Pulmonary artery endothelial cell (primary cell): ENCODE measurements at regions not wholly inside any gene's neighbourhood (a gene's known extent, or its start where the extent isn't known, plus 50 kb on each side); places are given as distances from the start of the nearest gene placed in this dataset.
"Not testable (repeated sequence)": the region's sequence is repeated elsewhere in the genome, so short reads cannot be mapped to it uniquely, and the experiment has no call there.

Experiments
- DNase-seq: peaks from one replicate; pipeline ENCODE4 v3.0.0-alpha.2; 2011; ENCODE audit warnings: low read depth, low spot score

DNA sequence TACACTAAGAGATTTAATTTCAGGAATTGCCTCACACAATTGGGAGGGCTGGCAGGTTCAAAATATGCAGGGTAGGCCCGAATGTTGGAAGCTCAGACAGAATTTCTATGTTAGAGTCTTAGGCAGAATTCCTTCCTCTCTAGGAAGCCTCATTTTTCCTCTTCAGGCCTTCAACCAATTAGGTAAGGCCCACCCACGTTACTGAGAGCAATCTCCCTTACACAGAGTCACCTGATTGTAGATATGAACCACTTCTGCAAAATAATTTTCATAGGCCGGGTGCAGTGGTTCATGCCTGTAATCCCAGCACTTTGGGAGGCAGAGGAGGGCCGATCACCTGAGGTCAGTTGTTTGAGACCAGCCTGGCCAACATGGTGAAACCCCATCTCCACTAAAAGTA, 50.2 kb upstream of the HIVEP1 start:
- DNase-seq: no peak

DNA sequence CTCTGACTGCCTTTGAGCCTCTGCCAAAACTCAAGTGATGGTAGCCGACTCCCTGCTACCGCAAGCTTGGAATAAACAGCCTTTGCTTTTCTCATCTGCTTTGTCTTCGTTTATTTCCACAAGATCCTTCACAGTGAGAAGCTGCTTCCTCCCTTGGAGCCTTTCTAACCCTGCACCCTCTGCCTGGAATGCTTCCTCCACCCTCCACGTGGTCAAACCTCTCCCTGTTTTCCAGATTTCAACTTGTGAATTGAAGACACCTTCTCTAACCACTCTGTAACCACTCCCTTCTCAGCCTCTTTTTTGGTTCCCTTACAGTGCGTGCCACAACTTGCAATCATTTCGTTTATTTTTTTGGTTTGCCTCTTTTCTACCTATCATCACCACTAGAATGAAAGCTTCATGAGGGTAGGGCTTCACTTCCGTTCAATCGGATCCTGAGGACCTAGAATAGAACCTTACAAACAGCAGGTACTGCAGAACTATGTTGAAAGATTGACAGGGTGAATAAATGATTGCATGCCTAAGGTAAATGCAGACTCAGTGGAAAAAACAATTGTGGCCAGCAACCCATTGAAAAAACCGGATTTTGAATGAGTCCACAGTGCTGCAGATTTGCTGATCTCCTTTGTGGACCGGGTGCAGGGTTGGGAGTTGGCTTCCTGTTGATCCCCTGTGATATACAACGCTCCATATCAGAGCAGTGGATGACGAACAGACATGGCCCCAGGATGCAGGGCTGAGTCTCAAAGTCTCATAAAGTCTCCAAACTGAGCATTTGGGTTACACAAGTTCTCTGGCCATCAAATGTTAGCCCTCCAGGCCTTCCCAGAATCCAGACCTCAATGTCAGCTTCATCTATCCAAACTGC, 51.0 kb upstream of the HIVEP1 start:
- no peak for DNase-seq

DNA sequence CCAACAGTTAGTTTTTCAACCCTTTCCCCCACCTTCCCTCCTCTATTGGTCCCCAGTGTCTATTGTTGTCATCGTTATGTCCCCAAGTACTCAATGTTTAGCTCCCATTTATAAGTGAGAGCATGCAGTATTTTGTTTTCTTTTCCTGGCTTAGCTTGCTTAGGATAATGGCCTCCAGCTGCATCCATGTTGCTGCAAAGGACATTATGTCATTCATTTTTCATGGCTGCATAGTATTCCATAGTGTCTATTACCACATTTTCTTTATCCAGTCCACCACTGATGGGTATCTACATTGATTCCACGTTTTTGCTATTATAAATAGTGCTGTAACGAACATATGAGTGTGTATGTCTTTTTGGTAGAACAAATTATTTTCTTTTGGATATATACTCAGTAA, 55.3 kb upstream of the HIVEP1 start:
- DNase-seq: no peak

DNA sequence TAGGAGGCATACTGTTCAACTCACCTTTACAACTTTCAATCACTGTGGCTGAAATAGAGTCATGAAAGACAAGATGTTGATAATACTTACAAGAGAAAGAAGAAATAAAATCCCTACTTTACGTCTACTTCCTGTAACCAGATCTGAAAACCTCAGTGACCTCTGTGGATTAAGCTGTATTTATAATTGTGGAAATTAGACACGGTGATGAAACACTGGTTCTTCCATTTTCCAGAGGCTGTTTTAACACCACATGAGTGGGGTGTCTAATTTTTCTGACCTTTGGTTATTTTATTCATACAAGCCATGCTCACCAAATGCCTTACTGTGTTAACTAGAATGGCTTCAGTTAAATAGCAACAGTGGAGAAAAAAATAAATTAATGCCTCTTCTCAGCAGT, 58.5 kb upstream of the HIVEP1 start:
- DNase-seq: no peak

DNA sequence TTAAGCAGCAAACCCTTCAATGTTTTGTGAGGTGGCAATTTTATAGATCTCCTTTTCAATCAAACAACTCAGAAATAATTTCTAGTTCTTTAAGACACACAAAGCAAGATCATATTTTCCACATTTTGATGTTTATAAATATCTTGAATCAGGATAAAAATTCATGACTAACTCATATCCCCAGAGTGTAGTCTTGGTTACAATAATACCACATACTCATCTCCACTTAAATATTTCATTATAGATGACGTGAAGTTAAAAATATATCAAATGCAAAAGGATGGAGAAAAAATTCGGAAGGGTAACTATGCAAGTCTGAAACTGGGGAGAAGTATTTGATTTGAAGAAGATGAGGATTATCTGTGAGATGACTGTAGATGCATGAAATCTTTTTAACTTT, 59.8 kb upstream of the HIVEP1 start:
- DNase-seq: no peak

DNA sequence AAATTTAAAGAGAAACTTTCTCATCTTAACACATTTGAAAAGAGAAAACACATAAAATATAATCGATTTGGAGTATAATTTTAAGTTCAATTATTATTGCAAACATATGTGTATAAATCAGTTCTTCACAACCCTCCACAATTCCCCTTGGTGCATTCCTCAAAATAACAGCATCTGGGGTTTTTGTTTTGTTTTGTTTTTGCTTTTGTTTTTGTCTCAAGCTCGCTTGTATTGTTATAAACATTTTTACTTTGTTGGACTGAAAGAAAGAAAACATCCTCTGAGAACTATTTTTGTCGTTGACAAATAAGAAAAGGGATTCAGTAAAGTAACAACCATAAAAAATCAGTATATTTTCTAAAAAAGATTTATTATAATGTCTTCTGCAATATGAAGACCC, 60.2 kb upstream of the HIVEP1 start:
- DNase-seq: no peak

DNA sequence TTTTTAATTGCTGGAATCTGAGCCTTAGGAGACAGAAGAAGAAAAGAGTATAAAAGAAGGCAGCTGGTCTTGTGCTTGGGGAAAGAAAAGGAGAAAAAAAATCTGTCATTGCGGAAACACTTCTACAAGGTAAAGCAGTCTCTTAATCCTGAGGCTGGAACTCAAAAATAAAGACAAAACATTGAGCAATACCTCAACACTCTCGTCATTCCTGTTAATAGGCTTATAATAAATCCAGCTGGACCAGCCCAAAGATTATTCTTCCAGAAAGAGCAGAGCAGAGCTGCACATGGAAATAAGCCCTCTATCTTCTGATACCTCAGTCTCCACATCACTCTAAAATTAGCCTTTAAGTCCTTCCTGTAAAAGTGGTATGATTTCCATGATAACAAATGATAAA, 62.0 kb upstream of the HIVEP1 start:
- DNase-seq: no peak

DNA sequence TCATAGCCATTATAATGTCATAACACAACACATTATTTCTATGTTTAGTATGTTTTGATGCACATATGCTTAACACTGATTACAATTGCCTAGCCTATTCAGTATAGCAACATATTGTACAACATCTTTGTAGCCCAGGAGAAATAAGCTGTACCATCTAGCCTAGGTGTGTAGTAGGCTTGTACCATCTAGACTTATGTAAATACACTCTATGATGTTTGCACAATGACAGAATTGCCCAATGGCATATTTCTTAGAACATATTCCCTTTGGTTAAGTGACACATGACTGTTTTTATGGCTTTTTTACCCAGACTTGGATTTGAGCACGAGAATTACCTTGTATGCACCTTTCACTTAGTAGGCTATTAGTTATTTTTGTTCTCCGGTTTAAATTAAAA, 64.5 kb upstream of the HIVEP1 start:
- no peak for DNase-seq

DNA sequence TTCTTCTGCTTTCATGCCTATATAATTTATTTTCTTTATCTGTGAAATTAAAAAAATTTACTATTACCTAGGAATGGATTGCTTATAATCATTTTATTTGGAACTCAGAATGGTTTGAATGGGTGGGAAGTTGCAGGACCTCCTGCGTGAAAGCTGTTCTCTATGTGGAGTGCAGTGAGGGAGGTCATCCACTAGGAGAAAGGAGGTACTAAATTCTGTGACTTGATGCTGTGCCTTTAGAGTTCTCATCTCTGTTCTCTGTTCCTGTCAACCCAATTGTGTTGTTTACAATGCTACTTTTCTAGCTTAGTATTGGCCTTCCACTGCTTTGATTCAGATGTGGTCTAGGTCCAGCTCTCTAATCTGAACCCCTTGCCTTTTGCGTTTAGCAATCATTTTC, 65.0 kb upstream of the HIVEP1 start:
- no peak for DNase-seq

DNA sequence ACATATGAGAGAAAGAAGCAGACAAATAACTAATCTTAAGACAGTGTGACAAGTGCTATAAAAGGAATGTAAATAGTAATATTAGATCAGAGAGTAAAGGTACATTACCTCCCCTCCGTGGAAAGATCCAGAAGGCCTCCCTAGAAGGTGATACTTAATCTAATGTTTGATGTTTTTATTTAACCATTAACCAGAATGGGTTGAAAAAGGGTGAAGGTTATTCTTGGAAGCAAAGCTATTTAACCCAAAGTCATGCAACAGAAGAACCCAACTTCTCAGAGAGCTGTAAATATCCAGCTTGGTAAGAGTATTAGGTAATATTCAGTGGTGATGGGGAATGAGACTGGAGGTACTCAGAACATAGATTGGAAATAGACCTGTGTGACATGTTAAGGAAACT, 68.0 kb upstream of the HIVEP1 start:
- no peak for DNase-seq

DNA sequence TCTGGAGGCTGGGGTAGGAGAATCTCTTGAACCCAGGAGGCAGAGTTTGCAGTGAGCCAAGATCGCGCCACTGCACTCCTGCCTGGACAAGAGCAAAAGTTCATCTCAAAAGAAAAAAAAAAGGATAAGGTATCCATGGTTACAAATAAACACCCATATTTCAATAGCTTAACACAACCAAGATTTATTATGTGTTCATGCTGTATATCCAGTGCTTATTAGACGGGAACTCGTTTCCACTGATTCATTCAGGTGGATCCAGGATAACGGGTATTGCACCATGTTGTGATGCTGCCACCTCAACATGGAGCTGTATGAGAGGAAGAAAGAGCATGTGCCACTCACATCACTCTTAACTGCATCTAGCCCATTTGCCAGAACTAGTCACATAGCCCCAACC, 69.1 kb upstream of the HIVEP1 start:
- DNase-seq: no peak

DNA sequence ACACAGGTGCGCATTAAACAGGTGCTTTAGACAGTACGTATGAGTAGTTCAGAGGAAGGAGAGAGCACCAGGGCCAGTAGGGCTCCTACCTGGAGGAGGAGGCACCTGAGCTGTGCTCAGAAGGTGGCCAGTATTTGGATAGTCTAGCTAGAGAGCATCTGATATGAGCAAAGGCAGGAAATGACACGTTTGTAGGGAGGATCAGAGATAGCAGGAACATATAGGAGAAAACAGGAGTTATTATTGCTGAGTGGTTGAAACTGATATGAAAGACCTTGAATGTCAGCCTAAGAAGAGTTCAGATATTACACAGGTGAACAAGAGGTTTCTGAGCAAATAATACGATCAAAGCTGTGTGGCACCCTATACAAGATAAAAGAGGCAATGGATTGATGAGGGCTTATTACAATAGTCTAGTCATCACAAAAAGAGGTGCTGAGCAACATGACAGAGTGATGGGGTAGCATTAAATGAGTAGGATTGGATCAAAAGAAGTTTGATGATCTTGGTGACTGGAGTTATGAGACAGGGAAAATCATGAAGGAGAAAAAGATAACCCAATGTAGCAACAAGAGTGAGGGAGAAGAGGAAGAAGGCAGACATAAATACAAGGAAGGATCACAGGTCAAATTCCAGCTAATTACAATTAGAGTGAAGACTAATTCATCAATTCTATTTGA, 69.8 kb upstream of the HIVEP1 start:
- no peak for DNase-seq

DNA sequence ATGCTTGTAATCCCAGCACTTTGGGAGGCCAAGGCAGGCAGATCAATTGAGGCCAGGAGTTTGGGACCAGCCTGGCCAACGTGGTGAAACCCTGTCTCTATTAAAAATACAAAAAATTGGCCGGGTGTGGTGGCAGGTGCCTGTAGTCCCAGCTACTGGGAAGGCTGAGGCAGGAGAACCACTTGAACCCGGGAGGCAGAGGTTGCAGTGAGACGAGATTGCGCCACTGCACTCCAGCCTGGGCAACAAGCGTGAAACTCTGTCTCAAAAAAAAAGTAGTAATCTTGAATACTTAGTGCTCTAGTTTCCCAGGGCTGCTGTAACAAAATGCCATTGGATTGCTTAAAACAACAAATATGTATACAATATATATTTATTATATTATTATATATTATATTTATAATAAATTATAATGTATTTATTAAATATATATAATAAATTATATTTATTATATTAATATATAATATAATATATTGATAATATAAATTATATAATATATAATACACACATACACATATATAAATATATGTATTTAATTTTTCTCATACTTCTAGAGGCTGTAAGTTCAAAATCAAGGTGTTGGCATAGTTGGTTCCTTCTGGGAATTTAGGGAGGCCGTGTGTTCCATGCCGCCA, 71.5 kb upstream of the HIVEP1 start:
- not testable (repeated sequence) for DNase-seq

DNA sequence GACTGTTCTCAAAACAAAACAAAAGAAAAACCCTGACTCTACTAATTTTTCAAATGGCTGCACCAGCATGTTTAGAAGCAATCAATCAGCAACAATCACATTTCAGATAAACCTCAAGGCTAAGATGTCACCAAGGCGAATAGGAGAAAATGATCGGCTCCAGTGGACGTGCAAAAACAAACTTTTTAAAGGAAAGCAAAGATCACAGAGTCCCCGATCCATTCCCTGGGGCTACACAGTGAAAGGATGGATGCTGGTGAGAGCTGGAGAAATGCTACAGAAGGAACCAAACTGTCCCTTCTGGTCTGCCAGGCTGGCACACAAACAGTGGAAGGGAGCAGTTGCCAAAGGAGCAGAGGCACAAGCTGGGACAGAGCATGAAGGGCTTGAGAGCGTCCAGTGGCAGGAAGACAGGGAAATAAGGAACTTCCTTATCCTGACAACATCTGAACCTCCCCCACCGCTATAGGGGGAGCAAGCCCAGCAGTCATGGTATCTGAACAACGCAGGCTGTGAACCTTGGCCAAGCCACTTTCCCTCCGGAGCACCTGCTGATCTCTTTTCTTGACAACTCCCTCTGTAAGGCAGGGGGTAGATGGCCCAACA, 73.7 kb upstream of the HIVEP1 start:
- DNase-seq: peak; percentile 54

DNA sequence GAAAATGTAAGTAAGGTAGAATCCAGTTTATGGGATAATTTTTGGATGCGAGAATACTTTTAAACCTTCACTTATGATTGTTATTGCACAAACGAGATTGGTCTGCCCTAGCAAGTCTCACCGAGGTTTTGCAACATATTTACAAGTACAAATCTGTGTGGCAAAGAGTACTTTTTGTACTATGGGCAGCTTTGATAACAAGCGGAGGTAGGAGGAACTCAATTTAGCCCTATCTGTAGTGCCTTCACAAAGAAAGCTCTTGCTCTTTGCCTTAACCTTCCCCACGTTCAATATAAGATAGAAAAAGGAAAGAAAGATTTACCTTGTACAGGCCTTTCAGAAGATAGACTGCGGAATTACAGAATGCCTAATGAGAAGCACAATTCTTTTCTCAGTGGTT, 77.5 kb upstream of the HIVEP1 start:
- DNase-seq: no peak

DNA sequence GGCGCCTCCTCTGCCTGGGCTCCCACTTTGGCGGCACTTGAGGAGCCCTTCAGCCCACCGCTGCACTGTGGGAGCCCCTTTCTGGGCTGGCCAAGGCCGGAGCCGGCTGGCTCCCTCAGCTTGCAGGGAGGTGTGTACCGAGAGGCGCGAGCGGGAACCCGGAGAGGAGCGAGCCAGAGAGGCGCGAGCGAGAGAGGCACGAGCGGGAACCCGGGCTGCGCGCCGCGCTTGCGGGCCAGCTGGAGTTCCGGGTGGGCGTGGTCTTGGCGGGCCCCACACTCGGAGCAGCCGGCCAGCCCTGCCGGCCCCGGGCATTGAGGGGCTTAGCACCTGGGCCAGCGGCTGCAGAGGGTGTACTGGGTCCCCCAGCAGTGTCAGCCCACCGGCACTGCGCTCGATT, 79.2 kb upstream of the HIVEP1 start:
- DNase-seq: not testable (repeated sequence)

DNA sequence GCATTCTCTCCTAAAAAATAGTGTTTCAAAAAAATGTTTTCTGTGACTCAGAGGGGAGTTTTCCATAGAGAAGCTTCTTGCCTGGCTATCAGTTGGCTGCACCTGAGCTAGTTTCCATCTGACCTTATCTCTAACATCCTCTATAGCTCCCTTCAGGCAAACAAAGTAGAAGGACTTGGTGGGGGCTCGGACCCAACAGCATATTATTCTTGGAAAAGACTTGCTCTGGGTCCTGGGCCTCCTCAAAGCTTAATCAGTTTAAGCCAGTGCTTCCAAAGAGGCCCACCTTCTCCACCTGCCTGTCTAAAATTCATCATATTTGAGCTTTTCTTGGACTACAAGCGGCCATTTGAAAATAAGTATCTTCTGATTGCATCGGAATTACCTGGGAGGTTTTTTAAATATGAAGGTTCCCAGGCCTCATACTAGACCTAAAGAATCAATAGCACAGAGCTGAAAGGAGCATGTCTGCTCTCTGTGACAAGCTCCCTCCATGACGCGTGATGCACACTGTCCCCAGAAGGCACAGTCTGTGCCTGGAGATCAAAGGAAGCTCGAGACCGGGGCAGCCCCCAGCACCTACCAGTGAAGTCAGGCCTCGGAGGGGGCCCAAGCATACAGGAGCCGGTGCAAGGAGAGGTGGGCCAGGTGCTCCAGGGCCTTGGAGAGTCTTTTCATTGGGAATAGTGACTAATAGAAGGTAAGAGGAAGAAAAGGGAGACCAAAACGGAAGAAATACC, 80.6 kb upstream of the HIVEP1 start:
- no peak for DNase-seq

DNA sequence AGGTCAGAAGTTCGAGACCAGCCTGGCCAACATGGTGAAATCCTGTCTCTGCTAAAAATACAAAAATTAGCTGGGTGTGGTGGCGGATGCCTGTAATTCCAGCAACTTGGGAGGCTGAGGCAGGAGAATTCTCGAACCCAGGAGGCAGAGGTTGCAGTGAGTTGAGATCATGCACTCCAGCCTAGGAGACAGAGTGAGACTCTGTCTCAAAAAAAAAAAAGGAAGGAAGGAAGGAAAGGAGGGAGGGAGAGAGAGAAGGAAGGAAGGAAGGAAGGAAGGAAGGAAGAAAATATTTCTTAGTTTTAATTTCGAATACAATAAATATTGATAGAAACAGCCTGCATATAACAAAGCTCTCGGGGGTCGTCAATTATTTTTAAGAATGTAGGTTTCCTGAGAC, 81.3 kb upstream of the HIVEP1 start:
- DNase-seq: not testable (repeated sequence)

DNA sequence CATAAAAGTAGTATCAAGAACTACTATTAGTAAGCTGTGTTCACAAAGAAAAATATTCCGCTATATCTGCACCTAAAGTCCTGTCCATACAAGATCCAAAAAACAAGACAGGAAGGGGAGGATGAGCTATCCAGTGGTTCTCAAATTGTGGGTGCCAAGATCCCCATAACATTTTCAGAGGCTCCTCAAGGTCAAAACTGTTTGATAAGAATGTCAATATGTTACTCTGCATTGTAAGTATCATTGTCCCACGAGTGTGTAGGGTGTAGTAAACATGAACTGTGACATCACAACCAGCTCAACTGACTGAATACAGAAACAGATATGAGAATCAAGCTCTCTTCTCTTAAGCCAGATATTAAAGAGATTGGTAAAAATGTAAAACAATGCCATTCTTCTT, 81.9 kb upstream of the HIVEP1 start:
- no peak for DNase-seq

DNA sequence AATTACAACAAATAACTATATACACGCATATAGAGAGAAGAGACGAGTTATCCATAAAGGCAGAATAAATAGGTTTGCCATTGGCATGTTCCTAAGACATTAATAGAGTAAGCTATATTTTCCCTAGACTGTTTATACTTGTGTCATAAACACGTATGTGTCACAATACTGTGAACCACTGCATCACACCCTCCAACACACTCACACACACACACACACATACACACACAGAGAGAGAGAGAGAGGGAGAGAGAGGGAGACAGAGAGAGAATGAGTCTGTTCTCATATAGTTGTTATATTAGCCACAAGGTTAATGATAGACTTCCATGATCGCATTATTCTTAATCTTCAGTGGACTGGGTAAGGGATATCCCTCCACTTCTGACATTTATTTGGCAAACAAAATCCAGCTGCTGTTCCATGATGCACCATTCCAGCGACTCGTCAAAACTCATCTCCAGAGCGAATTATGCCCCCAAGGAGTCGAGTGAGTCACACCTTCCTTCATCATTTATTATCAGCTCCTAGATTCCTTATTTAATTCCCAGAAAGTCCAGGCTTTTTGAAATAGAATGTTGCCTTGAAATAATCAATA, 82.8 kb upstream of the HIVEP1 start:
- DNase-seq: no peak
